ENCODE measurements at regions not wholly inside any gene's neighbourhood (a gene's known extent, or its start where the extent isn't known, plus 50 kb on each side); places are given as distances from the start of the nearest gene placed in this dataset.

- TF ChIP-seq CTCF (IDR thresholded peaks at IDR 0.05 in 4 of 5, conservative IDR thresholded peaks at IDR 0.05 in 1 of 5) (no peak), POLR2A (IDR thresholded peaks at IDR 0.05) (no peak)
Measured at GRCh38 chr1:219773775-219774174, 154.6 kb downstream of the SLC30A10 start.
